Natural killer cell (primary cell): ENCODE measurements at regions not wholly inside any gene's neighbourhood (a gene's known extent, or its start where the extent isn't known, plus 50 kb on each side); places are given as distances from the start of the nearest gene placed in this dataset.
"Not testable (repeated sequence)": the region's sequence is repeated elsewhere in the genome, so short reads cannot be mapped to it uniquely, and the experiment has no call there.

Experiments
- ATAC-seq, 3 donors: fragments of 150-1000 bp in 2 of 3; fragments of 200-7000 bp in 1 of 3; cut with Tn5 transposase; 1 replicate in 1 of 3; 2 replicates in 2 of 3; pipeline ENCODE4 v1.10.0; 2021; ENCODE audit warnings: mild to moderate bottlenecking in 2 of 3, moderate library complexity in 2 of 3
- DNase-seq, 2 donors: peaks; one replicate each; pipeline versions ENCODE4 v3.0.0 to v3.0.0-alpha.2; 2013 to 2021; ENCODE audit warnings: mixed read lengths in 1 of 2
- H3K27ac ChIP-seq: one replicate; pipeline ENCODE4 v1.5.1; 2013; ENCODE audit warnings: mild to moderate bottlenecking, low read length
- H3K27me3 ChIP-seq: one replicate; pipeline ENCODE4 v1.6.1; 2013; ENCODE audit warnings: low read length; ENCODE audit not compliant: control insufficient read depth, insufficient read depth
- H3K36me3 ChIP-seq: one replicate; pipeline ENCODE4 v1.6.1; 2013; ENCODE audit warnings: low read length; ENCODE audit not compliant: control insufficient read depth, insufficient read depth
- H3K4me1 ChIP-seq: one replicate; pipeline ENCODE4 v1.6.1; 2013; ENCODE audit warnings: low read length; ENCODE audit not compliant: control insufficient read depth, insufficient read depth
- H3K4me3 ChIP-seq: one replicate; pipeline ENCODE4 v1.5.1; 2013; ENCODE audit warnings: low read length
- H3K9me3 ChIP-seq: one replicate; pipeline ENCODE4 v1.6.1; 2013; ENCODE audit warnings: low read length; ENCODE audit not compliant: control insufficient read depth, insufficient read depth
- H3K27ac Mint-ChIP-seq, 2 donors: one replicate each; pipeline ENCODE4 v1.8.0; 2022; ENCODE audit warnings: mild to moderate bottlenecking in 2 of 2, mixed read lengths in 2 of 2, moderate library complexity in 1 of 2
- H3K27me3 Mint-ChIP-seq, 2 donors: one replicate each; pipeline ENCODE4 v1.8.0; 2022; ENCODE audit warnings: low read depth in 2 of 2, mixed read lengths in 2 of 2
- H3K36me3 Mint-ChIP-seq: one replicate; pipeline ENCODE4 v1.8.0; 2022; ENCODE audit warnings: mixed read lengths
- H3K4me1 Mint-ChIP-seq, 2 donors: one replicate each; pipeline ENCODE4 v1.8.0; 2022; ENCODE audit warnings: mixed read lengths in 2 of 2
- H3K4me3 Mint-ChIP-seq: one replicate; pipeline ENCODE4 v1.8.0; 2022; ENCODE audit warnings: mild to moderate bottlenecking, moderate library complexity, mixed read lengths
- H3K9me3 Mint-ChIP-seq, 2 donors: one replicate each; pipeline ENCODE4 v1.8.0; 2022; ENCODE audit warnings: mixed read lengths in 2 of 2
- CTCF ChIP-seq: fragments of 200-600 bp; IDR thresholded peaks from one replicate; pipeline ENCODE4 v1.8.0; 2022; ENCODE audit warnings: antibody characterized with exemption
- WGBS: methylation state at CpG from one replicate; pipeline ENCODE4 v1.1.7; 2013; ENCODE audit warnings: missing lambda C conversion rate; ENCODE audit not compliant: insufficient coverage; 5-methylcytosine and 5-hydroxymethylcytosine counted together
- intact Hi-C: fragments of 100-400 bp; cut with micrococcal nuclease; formaldehyde crosslinking; loops from one replicate; pipeline ENCODE4 v1.14.2; 2022

GRCh38 chr4:86451560-86452330 lies 91.9 kb upstream of the MAPK10 start:
- no peaks in the 10 kb centered on the region for H3K4me1 Mint-ChIP-seq
- peaks cover 0 to 7% of the 10 kb centered on the region in 2 donors for H3K27me3 Mint-ChIP-seq
- Histone ChIP-seq H3K27me3 (no peaks in the 10 kb centered on the region), H3K36me3 (no peaks in the 10 kb centered on the region), H3K4me1 (no peaks in the 10 kb centered on the region), H3K27ac (no peak overlapping the region), H3K9me3 (no peaks in the 10 kb centered on the region), H3K4me3 (no peak overlapping the region)
- no peak overlapping the region for H3K27ac Mint-ChIP-seq
- 68% methylated on average over 4 of the region's 7 CpGs for WGBS
- intact Hi-C loops: no loop called here
- H3K9me3 Mint-ChIP-seq: peaks cover 2% of the 10 kb centered on the region in 2 donors
- TF ChIP-seq CTCF: no peak
- ATAC-seq: no peak
- no peak for DNase-seq
- H3K36me3 Mint-ChIP-seq: no peaks in the 10 kb centered on the region
- no peak overlapping the region for H3K4me3 Mint-ChIP-seq

GRCh38 chr4:86452422-86452891 lies 92.6 kb upstream of the MAPK10 start:
- intact Hi-C loops: no loop called here
- H3K27me3 Mint-ChIP-seq: peaks cover 0 to 7% of the 10 kb centered on the region in 2 donors

GRCh38 chr4:86452924-86453531 lies 93.2 kb upstream of the MAPK10 start:
- Histone ChIP-seq H3K27me3 (no peaks in the 10 kb centered on the region), H3K4me3 (no peak overlapping the region), H3K4me1 (no peaks in the 10 kb centered on the region), H3K9me3 (no peaks in the 10 kb centered on the region), H3K36me3 (no peaks in the 10 kb centered on the region), H3K27ac (no peak overlapping the region)
- Mint-ChIP-seq H3K9me3 (peaks cover 2 to 3% of the 10 kb centered on the region in 2 donors), H3K4me1 (no peaks in the 10 kb centered on the region), H3K27me3 (peaks cover 0 to 7% of the 10 kb centered on the region in 2 donors), H3K27ac (no peak overlapping the region), H3K36me3 (peaks cover 4% of the 10 kb centered on the region), H3K4me3 (no peak overlapping the region)
- ATAC-seq: no peak
- no peak for DNase-seq
- no peak for TF ChIP-seq CTCF
- 79% methylated on average over 10 of the region's 11 CpGs for WGBS
- intact Hi-C loops: no loop called here

More at GRCh38 chr4:86452422-86452891, 92.6 kb upstream of the MAPK10 start:
- Histone ChIP-seq H3K36me3 (no peaks in the 10 kb centered on the region), H3K27ac (no peak overlapping the region), H3K4me1 (no peaks in the 10 kb centered on the region), H3K4me3 (no peak overlapping the region), H3K9me3 (no peaks in the 10 kb centered on the region), H3K27me3 (no peaks in the 10 kb centered on the region)
- Mint-ChIP-seq H3K4me1 (no peaks in the 10 kb centered on the region), H3K27ac (no peak overlapping the region), H3K36me3 (peaks cover 3% of the 10 kb centered on the region), H3K9me3 (peaks cover 2% of the 10 kb centered on the region in 2 donors), H3K4me3 (no peak overlapping the region)
- ATAC-seq (no peak), DNase-seq (no peak)
- WGBS: 86% methylated on average over 6 of the region's 10 CpGs
- TF ChIP-seq CTCF: no peak

- not testable (repeated sequence) for ATAC-seq, H3K36me3 Mint-ChIP-seq
Observed at GRCh38 chr4:86453611-86454072, 93.8 kb upstream of the MAPK10 start.

More at GRCh38 chr4:86453611-86454072, 93.8 kb upstream of the MAPK10 start:
- H3K9me3 ChIP-seq, H3K27me3 ChIP-seq, H3K9me3 Mint-ChIP-seq, H3K27ac Mint-ChIP-seq, DNase-seq, H3K27ac ChIP-seq, H3K36me3 ChIP-seq, intact Hi-C loops, H3K4me1 Mint-ChIP-seq, H3K27me3 Mint-ChIP-seq, H3K4me3 Mint-ChIP-seq, H3K4me1 ChIP-seq, H3K4me3 ChIP-seq: not testable (repeated sequence)
- WGBS: 31% methylated on average over 2 of the region's 2 CpGs
